Endothelial cell (in vitro differentiated cells): ENCODE measurements at regions not wholly inside any gene's neighbourhood (a gene's known extent, or its start where the extent isn't known, plus 50 kb on each side); places are given as distances from the start of the nearest gene placed in this dataset.

Experiments used
- DNase-seq: peaks from one replicate; pipeline ENCODE4 v3.0.0; 2021; ENCODE audit warnings: low spot score
- H3K27ac Mint-ChIP-seq: one replicate; pipeline ENCODE4 v1.8.0; 2021; ENCODE audit warnings: mixed read lengths, inconsistent platforms; ENCODE audit not compliant: unreplicated experiment
- H3K27me3 Mint-ChIP-seq: one replicate; pipeline ENCODE4 v1.8.0; 2021; ENCODE audit warnings: mild to moderate bottlenecking, moderate library complexity, mixed read lengths, inconsistent platforms; ENCODE audit not compliant: unreplicated experiment
- H3K36me3 Mint-ChIP-seq: one replicate; pipeline ENCODE4 v1.8.0; 2021; ENCODE audit warnings: mild to moderate bottlenecking, low read depth, mixed read lengths, inconsistent platforms; ENCODE audit not compliant: unreplicated experiment
- H3K4me1 Mint-ChIP-seq: one replicate; pipeline ENCODE4 v1.8.0; 2021; ENCODE audit warnings: mild to moderate bottlenecking, mixed read lengths, inconsistent platforms; ENCODE audit not compliant: unreplicated experiment
- H3K4me3 Mint-ChIP-seq: one replicate; pipeline ENCODE4 v1.8.0; 2021; ENCODE audit warnings: mild to moderate bottlenecking, mixed read lengths, inconsistent platforms; ENCODE audit not compliant: unreplicated experiment
- H3K9me3 Mint-ChIP-seq: one replicate; pipeline ENCODE4 v1.8.0; 2021; ENCODE audit warnings: mixed read lengths, inconsistent platforms; ENCODE audit not compliant: unreplicated experiment
- TF ChIP-seq, protein P1 (sequence below): fragments of 200-600 bp; sonication (generic); IDR thresholded peaks from one replicate; pipeline ENCODE4 v1.5.0; 2021; ENCODE audit warnings: antibody characterized with exemption; ENCODE audit not compliant: unreplicated experiment

- H3K27me3 Mint-ChIP-seq, result no peaks in the 10 kb centered on the region
- no peaks in the 10 kb centered on the region for H3K36me3 Mint-ChIP-seq
- no peak overlapping the region for H3K27ac Mint-ChIP-seq
- H3K9me3 Mint-ChIP-seq, result no peaks in the 10 kb centered on the region
- TF ChIP-seq, protein P1, sequence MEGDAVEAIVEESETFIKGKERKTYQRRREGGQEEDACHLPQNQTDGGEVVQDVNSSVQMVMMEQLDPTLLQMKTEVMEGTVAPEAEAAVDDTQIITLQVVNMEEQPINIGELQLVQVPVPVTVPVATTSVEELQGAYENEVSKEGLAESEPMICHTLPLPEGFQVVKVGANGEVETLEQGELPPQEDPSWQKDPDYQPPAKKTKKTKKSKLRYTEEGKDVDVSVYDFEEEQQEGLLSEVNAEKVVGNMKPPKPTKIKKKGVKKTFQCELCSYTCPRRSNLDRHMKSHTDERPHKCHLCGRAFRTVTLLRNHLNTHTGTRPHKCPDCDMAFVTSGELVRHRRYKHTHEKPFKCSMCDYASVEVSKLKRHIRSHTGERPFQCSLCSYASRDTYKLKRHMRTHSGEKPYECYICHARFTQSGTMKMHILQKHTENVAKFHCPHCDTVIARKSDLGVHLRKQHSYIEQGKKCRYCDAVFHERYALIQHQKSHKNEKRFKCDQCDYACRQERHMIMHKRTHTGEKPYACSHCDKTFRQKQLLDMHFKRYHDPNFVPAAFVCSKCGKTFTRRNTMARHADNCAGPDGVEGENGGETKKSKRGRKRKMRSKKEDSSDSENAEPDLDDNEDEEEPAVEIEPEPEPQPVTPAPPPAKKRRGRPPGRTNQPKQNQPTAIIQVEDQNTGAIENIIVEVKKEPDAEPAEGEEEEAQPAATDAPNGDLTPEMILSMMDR, result no peak
- H3K4me3 Mint-ChIP-seq, result no peak overlapping the region
- DNase-seq, result no peak
- no peaks in the 10 kb centered on the region for H3K4me1 Mint-ChIP-seq
Measured at GRCh38 chr13:83722443-83722842, 159.8 kb downstream of the SLITRK1 start.

- Mint-ChIP-seq H3K9me3 (no peaks in the 10 kb centered on the region), H3K4me1 (no peaks in the 10 kb centered on the region), H3K36me3 (no peaks in the 10 kb centered on the region), H3K4me3 (no peak overlapping the region), H3K27ac (no peak overlapping the region), H3K27me3 (no peaks in the 10 kb centered on the region)
- DNase-seq, result no peak
- TF ChIP-seq, protein P1, result no peak
Measured at GRCh38 chr13:83716121-83716520, 166.2 kb downstream of the SLITRK1 start.

DNA sequence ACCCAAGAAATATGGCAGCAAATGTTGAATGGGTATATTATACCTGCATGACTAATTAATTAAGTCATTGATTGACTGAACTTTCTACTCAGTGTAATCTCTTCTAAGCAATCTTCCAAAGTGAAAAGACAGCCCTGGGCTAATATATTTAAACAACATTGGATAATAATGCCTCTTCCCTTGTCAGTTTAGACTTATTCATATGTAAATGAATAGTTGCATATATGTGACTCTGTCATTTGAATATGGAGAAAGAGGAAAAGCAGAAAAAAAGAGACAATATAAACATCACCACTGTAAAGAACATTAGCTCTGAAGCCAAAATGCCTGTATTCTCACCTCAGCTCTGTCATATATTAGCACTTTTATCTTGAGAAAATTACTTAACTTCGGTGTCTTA is 168.0 kb downstream of the SLITRK1 start:
- Mint-ChIP-seq H3K27ac (no peak overlapping the region), H3K4me3 (no peak overlapping the region), H3K36me3 (no peaks in the 10 kb centered on the region), H3K27me3 (no peaks in the 10 kb centered on the region), H3K4me1 (no peaks in the 10 kb centered on the region), H3K9me3 (no peaks in the 10 kb centered on the region)
- TF ChIP-seq, protein P1, result no peak
- no peak for DNase-seq

DNA sequence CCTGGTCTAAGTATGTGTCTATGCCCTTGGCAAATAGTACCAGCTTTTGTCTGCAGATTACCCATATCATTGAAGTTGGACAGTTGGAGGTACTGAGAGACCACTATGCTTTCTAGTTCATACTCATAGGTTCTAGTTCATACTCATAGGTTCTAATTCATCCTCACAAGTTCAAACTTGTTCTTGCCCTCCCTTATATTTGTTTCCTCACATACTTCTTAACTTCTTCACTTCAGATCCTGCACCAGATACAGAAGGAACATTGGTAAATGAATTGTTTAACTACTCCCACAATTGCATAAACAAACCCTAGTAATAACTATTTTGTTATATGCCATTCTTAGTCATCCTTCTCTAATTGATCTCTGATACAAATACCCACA is 172.2 kb downstream of the SLITRK1 start:
- DNase-seq, result no peak
- Mint-ChIP-seq H3K27ac (no peak overlapping the region), H3K36me3 (no peaks in the 10 kb centered on the region), H3K4me3 (no peak overlapping the region), H3K27me3 (no peaks in the 10 kb centered on the region), H3K9me3 (no peaks in the 10 kb centered on the region), H3K4me1 (no peaks in the 10 kb centered on the region)
- TF ChIP-seq, protein P1, result no peak

DNA sequence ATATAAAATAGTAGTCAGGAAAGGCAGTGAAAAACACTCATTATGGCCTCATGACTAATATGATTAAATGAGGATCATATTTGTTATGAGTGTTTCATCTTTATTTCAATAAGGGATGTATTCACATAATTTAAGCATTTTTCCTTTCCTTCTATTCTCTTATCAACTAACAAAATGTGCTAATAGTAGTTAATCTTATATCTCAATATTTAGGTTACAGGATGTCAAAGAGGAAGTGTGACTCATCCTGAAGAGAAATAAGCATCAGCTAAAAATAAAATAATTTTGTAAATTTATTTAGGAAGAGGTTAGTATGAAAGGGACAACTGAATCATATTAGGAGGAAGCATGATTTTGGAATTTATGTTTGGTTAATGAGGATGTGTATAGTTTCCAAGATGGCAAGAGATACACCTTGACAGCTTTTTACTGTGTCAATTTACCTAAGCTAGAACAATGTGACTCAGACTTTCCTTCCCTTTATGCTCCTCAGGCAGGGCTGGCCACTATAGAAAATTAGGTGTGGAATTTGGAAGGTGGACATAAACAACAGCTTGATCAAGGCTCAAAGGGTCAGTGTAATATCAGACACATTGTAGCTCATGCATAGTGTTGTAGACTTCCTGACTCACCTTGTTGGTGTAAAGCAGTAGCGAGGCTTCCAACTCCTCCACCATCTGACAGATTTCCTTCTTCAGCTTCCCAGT is 172.7 kb downstream of the SLITRK1 start:
- TF ChIP-seq, protein P1, result no peak

More for the DNA sequence above, 172.7 kb downstream of the SLITRK1 start:
- H3K36me3 Mint-ChIP-seq, result no peaks in the 10 kb centered on the region
- no peaks in the 10 kb centered on the region for H3K27me3 Mint-ChIP-seq
- no peaks in the 10 kb centered on the region for H3K4me1 Mint-ChIP-seq
- no peak for DNase-seq
- H3K9me3 Mint-ChIP-seq, result no peaks in the 10 kb centered on the region
- no peak overlapping the region for H3K27ac Mint-ChIP-seq
- H3K4me3 Mint-ChIP-seq, result no peak overlapping the region
